Activated T-cell treated with anti-CD3 and anti-CD28 coated beads for 24 hours (primary cell): ENCODE measurements at regions not wholly inside any gene's neighbourhood (a gene's known extent, or its start where the extent isn't known, plus 50 kb on each side); places are given as distances from the start of the nearest gene placed in this dataset.

Experiments used
- DNase-seq: peaks from one replicate; pipeline ENCODE4 v3.0.0-alpha.2; 2020; ENCODE audit warnings: low read depth

DNA sequence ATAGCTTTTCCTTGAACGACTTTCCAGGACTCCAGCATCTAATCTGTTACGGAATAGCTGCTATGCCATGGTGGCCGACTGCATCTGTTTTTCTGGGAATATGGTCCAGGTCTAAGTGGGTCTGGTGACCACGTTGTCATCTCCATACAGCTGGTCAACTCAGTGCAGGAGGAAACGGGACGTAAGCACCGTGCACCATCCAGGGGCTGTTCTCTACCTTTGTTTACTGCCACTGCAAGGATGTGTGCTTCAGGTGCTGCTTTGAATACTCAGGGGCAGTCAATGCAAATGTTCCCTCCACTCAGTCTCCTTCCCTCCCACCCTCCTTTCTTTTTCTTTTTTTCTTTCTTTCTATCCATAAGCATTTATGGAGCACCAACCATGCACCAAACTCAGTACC, 648.2 kb downstream of the VRK1 start:
- no peak for DNase-seq

- DNase-seq, result no peak
These were observed 648.9 kb downstream of the VRK1 start for GRCh38 chr14:97446087-97446486.

GRCh38 chr14:97452314-97452713, 655.1 kb downstream of the VRK1 start:
- DNase-seq, result no peak

DNA sequence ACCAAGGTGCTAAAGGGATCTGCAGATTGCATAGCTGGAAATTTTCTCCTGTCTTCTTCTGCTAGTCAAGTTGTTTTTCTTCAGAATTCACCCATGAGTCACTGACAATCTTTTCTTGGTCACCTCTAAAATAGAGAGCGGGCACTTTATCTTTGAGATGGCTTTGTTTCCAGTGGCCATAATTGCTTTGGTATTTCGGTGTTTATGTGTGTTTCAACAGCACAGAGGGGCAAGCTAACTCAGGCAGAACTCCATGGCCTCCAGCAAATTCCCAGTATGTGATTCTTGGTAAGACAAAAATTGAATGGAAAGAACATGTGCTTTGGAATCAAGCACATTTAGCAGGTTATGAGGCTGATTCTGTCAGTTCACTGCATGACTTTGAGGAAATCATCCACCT, 656.8 kb downstream of the VRK1 start:
- DNase-seq, result no peak

GRCh38 chr14:97456462-97456861, 659.3 kb downstream of the VRK1 start:
- no peak for DNase-seq

DNA sequence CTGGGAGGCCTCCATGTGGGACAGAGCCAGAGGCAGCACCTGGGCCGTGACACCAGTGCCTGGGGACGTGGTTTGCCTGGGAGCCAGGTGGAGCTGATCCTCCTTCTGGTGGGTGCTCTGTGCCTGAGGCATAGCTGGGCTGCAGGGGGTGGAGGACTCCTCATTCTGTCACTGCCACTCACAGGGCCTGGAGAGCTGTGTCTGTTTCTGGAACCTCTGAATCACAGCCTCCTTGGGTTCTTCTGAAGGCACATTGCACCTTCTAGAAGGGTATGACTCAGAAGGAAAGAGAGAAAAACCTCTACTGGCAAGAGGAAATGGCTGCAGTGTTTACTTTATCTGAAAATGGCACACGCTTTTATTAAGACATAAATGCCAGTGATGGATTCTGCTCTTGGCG, 659.8 kb downstream of the VRK1 start:
- DNase-seq, result peak; percentile 70

GRCh38 chr14:97457575-97458085, 660.4 kb downstream of the VRK1 start:
- no peak for DNase-seq

GRCh38 chr14:97458255-97458654, 661.1 kb downstream of the VRK1 start:
- no peak for DNase-seq

- peak; percentile 76 for DNase-seq
These were observed 661.7 kb downstream of the VRK1 start for GRCh38 chr14:97458661-97459579.

DNA sequence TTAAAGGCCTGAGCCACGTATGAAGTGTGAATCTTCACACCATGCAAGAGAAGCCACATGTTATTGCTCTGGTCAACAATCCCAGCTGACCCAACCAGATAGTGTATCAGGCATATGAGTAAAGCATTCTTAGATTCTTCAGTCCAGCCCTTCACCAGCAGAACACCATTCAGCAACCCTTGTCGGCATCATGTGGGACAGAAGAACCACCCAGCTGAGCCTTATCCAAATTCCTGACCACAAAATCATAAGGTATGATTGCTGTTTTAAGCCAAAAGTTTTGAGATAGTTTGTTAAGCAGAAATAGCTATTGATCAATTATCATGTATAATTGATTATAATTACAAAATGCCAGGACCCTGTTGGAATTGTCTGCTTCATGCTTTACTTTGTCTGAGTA, 664.9 kb downstream of the VRK1 start:
- no peak for DNase-seq

GRCh38 chr14:97468220-97468619, 671.0 kb downstream of the VRK1 start:
- DNase-seq, result no peak

- no peak for DNase-seq
These were observed 680.2 kb downstream of the VRK1 start for GRCh38 chr14:97477353-97477752.

GRCh38 chr14:97485201-97485600, 688.0 kb downstream of the VRK1 start:
- DNase-seq, result no peak

- no peak for DNase-seq
These were observed 689.5 kb downstream of the VRK1 start for GRCh38 chr14:97486601-97487120.

DNA sequence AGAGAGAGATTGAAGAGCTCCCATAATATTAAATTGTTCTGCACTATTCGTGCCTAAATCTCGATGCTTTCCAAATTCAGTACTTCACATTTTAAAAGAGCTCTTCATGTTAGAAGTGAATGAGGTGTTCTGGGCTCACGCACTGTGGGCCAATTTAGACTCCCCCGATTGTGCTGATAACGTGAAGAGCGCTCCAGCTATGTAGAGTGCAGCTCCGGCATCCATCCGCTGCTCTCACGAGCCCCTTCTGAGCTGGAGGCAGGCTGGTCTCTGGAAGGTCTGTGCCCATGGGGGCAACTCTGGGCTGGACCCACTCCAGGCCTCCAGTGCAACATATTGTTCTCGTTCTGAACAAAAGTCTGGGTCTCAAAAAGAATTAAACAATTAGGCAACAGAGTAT, 692.6 kb downstream of the VRK1 start:
- DNase-seq, result no peak

GRCh38 chr14:97490521-97491070, 693.4 kb downstream of the VRK1 start:
- no peak for DNase-seq

DNA sequence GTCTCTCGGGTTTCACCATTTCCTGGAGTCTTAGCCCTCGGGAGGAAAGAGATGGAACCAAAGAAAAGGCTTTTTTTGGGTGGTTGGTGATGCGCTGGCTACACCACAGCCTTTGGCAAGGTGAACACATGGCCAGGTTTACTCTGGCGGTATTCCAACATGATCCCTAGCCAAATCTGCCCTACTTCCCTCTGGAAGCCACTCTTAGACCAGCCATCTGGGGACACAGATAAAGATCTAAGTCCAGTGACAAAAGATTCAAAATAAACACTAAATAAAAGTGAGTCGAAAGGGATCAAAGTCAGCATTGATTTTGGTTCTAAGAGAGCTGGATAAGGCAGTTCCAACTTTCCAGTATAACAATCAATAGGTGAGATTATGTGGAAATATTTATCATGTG, 694.5 kb downstream of the VRK1 start:
- DNase-seq, result no peak

- no peak for DNase-seq
These were observed 702.8 kb downstream of the VRK1 start for GRCh38 chr14:97499790-97500481.

GRCh38 chr14:97506626-97507025, 709.4 kb downstream of the VRK1 start:
- DNase-seq, result no peak

DNA sequence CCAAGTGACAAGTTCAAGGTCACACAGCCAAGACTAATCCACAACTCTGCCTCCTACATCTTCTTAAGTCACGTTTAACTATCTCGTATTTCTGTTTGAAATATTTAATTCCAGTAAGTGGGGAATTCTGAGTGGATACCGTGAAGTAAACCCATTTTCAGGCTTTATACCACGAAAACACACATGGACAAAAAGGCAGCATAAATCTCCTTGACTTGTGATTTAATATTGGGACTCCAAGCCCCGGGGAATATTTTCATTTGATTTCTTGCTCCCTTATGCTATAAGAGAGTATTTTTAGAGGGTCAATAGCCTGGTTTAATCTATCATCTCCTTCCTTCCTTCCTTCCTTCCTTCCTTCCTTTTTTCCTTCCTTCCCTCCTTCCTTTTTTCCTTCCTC, 716.7 kb downstream of the VRK1 start:
- no peak for DNase-seq

- no peak for DNase-seq
These were observed 720.5 kb downstream of the VRK1 start for GRCh38 chr14:97517566-97518234.

DNA sequence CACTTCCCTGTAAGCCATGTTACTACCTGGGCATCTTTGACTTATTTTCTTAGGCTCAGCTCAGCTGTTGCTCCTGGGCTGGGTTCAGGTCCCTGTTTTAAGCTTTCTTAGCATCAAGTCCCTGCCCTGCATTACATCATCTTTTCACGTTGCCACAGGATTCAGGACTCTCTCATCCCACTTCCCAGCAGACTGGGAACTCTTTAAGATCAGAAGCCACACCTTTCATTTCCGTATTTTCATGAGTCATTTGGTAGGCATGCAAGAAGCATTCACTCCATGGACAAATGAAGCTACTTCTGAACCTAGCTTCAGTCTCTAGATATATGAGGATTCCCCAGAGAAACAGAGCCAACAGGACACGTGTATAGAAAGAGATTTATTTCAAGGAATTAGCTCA, 726.8 kb downstream of the VRK1 start:
- DNase-seq, result no peak
